Body of pancreas (tissue), 4 donors: ENCODE measurements at regions not wholly inside any gene's neighbourhood (a gene's known extent, or its start where the extent isn't known, plus 50 kb on each side); places are given as distances from the start of the nearest gene placed in this dataset.
A peak's percentile ranks its signal among the peaks of the same experiment; 100 is the strongest.
"Not testable (repeated sequence)": the region's sequence is repeated elsewhere in the genome, so short reads cannot be mapped to it uniquely, and the experiment has no call there.

ENCODE experiments used
- ATAC-seq: fragments of 150-250 bp; one replicate; pipeline ENCODE4 v1.9.1; 2016
- DNase-seq, 4 donors: peaks; one replicate each; pipeline ENCODE4 v3.0.0-alpha.2; 2019
- H3K27ac ChIP-seq, 4 donors: fragments of 200-600 bp; sonication (generic); 1 replicate in 3 of 4; 2 replicates in 1 of 4; pipeline versions ENCODE4 v1.5.1 to v1.6.1; 2016 to 2019; ENCODE audit warnings: mild to moderate bottlenecking in 1 of 4, mixed read lengths in 1 of 4, moderate library complexity in 1 of 4
- H3K27me3 ChIP-seq, 2 donors: fragments of 200-600 bp; sonication (generic); one replicate each; pipeline ENCODE4 v1.6.0; 2016; ENCODE audit warnings: mild to moderate bottlenecking in 1 of 2
- H3K36me3 ChIP-seq, 2 donors: fragments of 200-600 bp; sonication (generic); replicated peaks in 1 of 2; 2 replicates each; pipeline ENCODE4 v1.5.1; 2016; ENCODE audit warnings: low read depth in 2 of 2; ENCODE audit not compliant: insufficient read depth in 1 of 2
- H3K4me1 ChIP-seq: fragments of 200-600 bp; sonication (generic); one replicate; pipeline ENCODE4 v1.6.0; 2016
- H3K4me3 ChIP-seq, 2 donors: fragments of 200-600 bp; sonication (generic); 1 replicate in 1 of 2; 2 replicates in 1 of 2; pipeline ENCODE4 v1.5.1; 2016 to 2019
- H3K9me3 ChIP-seq, 3 donors: fragments of 200-600 bp; sonication (generic); 1 replicate in 2 of 3; 2 replicates in 1 of 3; pipeline ENCODE4 v1.5.1; 2016
- CTCF ChIP-seq, 7 experiments: fragments of 450-650 bp in 4 of 7; fragments of 200-600 bp in 3 of 7; sonication (generic) in 3 of 7; IDR thresholded peaks; one replicate each; pipeline ENCODE4 v1.5.1; 2016 to 2019; ENCODE audit warnings: antibody characterized with exemption in 7 of 7
- POLR2A ChIP-seq, 3 donors: fragments of 450-650 bp; IDR thresholded peaks; one replicate each; pipeline ENCODE4 v1.6.1; 2016; ENCODE audit warnings: antibody characterized with exemption in 3 of 3, mild to moderate bottlenecking in 2 of 3
- WGBS, 2 donors: methylation state at CpG; one replicate each; pipeline ENCODE4 v1.1.5; 2017; 5-methylcytosine and 5-hydroxymethylcytosine counted together
- intact Hi-C: fragments of 100-400 bp; cut with DNase I; formaldehyde crosslinking; loops from one replicate; pipeline ENCODE4 v1.15.1; 2023

- no peaks in the 10 kb centered on the region for H3K36me3 ChIP-seq
- intact Hi-C loops = no loop called here
- peaks cover 6% of the 10 kb centered on the region for H3K4me1 ChIP-seq
- H3K27me3 ChIP-seq = no peaks in the 10 kb centered on the region
- no peaks in the 10 kb centered on the region for H3K9me3 ChIP-seq
- no peak overlapping the region for H3K27ac ChIP-seq
- WGBS, 2 donors = 81 to 82% methylated on average over 7 of the region's 7 CpGs
- no peak for DNase-seq
- H3K4me3 ChIP-seq = no peak overlapping the region
- TF ChIP-seq CTCF (IDR thresholded peaks at IDR 0.05) = no peak
- TF ChIP-seq POLR2A (IDR thresholded peaks at IDR 0.05) = no peak
- ATAC-seq = no peak
Observed at GRCh38 chr1:234782105-234782751, 172.2 kb upstream of the IRF2BP2 start.

- no peaks in the 10 kb centered on the region for H3K36me3 ChIP-seq
- ATAC-seq = peak; percentile 33
- DNase-seq = peak in 3 of 4 donors; percentile 37 to 55 (median 54)
- WGBS, 2 donors = 85 to 86% methylated on average over 8 of the region's 8 CpGs
- TF ChIP-seq CTCF (IDR thresholded peaks at IDR 0.05) (peak in 4 of 7 experiments; percentile 23 to 43 (median 34)), POLR2A (IDR thresholded peaks at IDR 0.05) (no peak)
- H3K4me1 ChIP-seq = peaks cover 6% of the 10 kb centered on the region
- H3K4me3 ChIP-seq = no peak overlapping the region
- H3K9me3 ChIP-seq = no peaks in the 10 kb centered on the region
- H3K27me3 ChIP-seq = no peaks in the 10 kb centered on the region
- no peak overlapping the region for H3K27ac ChIP-seq
- intact Hi-C loops = no loop called here
Observed at GRCh38 chr1:234781241-234782065, 171.5 kb upstream of the IRF2BP2 start.

GRCh38 chr1:234780531-234781162 is 170.7 kb upstream of the IRF2BP2 start:
- 80 to 83% methylated on average over 13 of the region's 13 CpGs for WGBS, 2 donors
- Histone ChIP-seq H3K27ac (no peak overlapping the region), H3K36me3 (no peaks in the 10 kb centered on the region), H3K27me3 (no peaks in the 10 kb centered on the region), H3K4me3 (no peak overlapping the region), H3K4me1 (peaks cover 6% of the 10 kb centered on the region), H3K9me3 (no peaks in the 10 kb centered on the region)
- no peak for ATAC-seq
- TF ChIP-seq POLR2A (IDR thresholded peaks at IDR 0.05) (no peak), CTCF (IDR thresholded peaks at IDR 0.05) (no peak)
- DNase-seq = no peak
- intact Hi-C loops = no loop called here

GRCh38 chr1:234780112-234780511 is 170.1 kb upstream of the IRF2BP2 start:
- WGBS, 2 donors = 81 to 88% methylated on average over 3 of the region's 3 CpGs
- H3K27me3 ChIP-seq = no peaks in the 10 kb centered on the region

GRCh38 chr1:234779600-234779999 is 169.6 kb upstream of the IRF2BP2 start:
- H3K27ac ChIP-seq, ATAC-seq, H3K4me3 ChIP-seq, H3K27me3 ChIP-seq, H3K36me3 ChIP-seq, H3K9me3 ChIP-seq, H3K4me1 ChIP-seq, intact Hi-C loops, DNase-seq: not testable (repeated sequence)
- 84 to 91% methylated on average over 5 of the region's 5 CpGs for WGBS, 2 donors

More at GRCh38 chr1:234780112-234780511, 170.1 kb upstream of the IRF2BP2 start:
- Histone ChIP-seq H3K27ac (no peak overlapping the region), H3K4me1 (peaks cover 6% of the 10 kb centered on the region), H3K9me3 (no peaks in the 10 kb centered on the region), H3K36me3 (no peaks in the 10 kb centered on the region), H3K4me3 (no peak overlapping the region)
- DNase-seq = no peak
- ATAC-seq = no peak
- intact Hi-C loops = no loop called here
- TF ChIP-seq POLR2A (IDR thresholded peaks at IDR 0.05) (no peak), CTCF (IDR thresholded peaks at IDR 0.05) (no peak)
